ENCODE measurements at regions not wholly inside any gene's neighbourhood (a gene's known extent, or its start where the extent isn't known, plus 50 kb on each side); places are given as distances from the start of the nearest gene placed in this dataset.
"Not testable (repeated sequence)": the region's sequence is repeated elsewhere in the genome, so short reads cannot be mapped to it uniquely, and the experiment has no call there.

- Histone ChIP-seq H3K9ac (ENCODE audit: low read length) (no peak overlapping the region), H3K27me3 (replicated peaks; ENCODE audit: insufficient read depth, low read length) (no peaks in the 10 kb centered on the region), H3K4me2 (ENCODE audit: low read depth, low read length) (no peak overlapping the region), H3K79me2 (ENCODE audit: low read length) (no peaks in the 10 kb centered on the region), H3K36me3 (replicated peaks; ENCODE audit: insufficient read depth, low read length) (no peaks in the 10 kb centered on the region), H3F3A (ENCODE audit: insufficient read depth, low read length) (no peaks in the 10 kb centered on the region), H3K27ac (ENCODE audit: low read length) (no peak overlapping the region), H2AFZ (ENCODE audit: low read length) (no peak overlapping the region), H3K9me2 (replicated peaks; ENCODE audit: insufficient read depth, low read length) (no peaks in the 10 kb centered on the region), H3K4me1 (ENCODE audit: low read length) (no peaks in the 10 kb centered on the region), H4K20me1 (ENCODE audit: insufficient read depth, low read length) (no peaks in the 10 kb centered on the region), H3K4me3 (ENCODE audit: low read length) (no peak overlapping the region), H3K9me3 (replicated peaks; ENCODE audit: insufficient read depth, low read length) (no peaks in the 10 kb centered on the region)
- no peak for TF ChIP-seq CTCF (IDR thresholded peaks at IDR 0.05; ENCODE audit: low read length)
- TF ChIP-seq EZH2 (optimal IDR thresholded peaks at IDR 0.05; ENCODE audit: low read depth, low read length) = no peak
- DNase-seq = no peak
These were observed 103.1 kb downstream of the VGLL3 start for GRCh38 chr3:86887876-86888275.

GRCh38 chr3:86880066-86880465 is 110.9 kb downstream of the VGLL3 start:
- Histone ChIP-seq H2AFZ (ENCODE audit: low read length) (no peak overlapping the region), H3K4me2 (ENCODE audit: low read depth, low read length) (no peak overlapping the region), H3K9me2 (replicated peaks; ENCODE audit: insufficient read depth, low read length) (no peaks in the 10 kb centered on the region), H3K27ac (ENCODE audit: low read length) (no peak overlapping the region), H3K27me3 (replicated peaks; ENCODE audit: insufficient read depth, low read length) (no peaks in the 10 kb centered on the region), H3K9me3 (replicated peaks; ENCODE audit: insufficient read depth, low read length) (no peaks in the 10 kb centered on the region), H3F3A (ENCODE audit: insufficient read depth, low read length) (no peaks in the 10 kb centered on the region), H3K4me1 (ENCODE audit: low read length) (no peaks in the 10 kb centered on the region), H3K36me3 (replicated peaks; ENCODE audit: insufficient read depth, low read length) (no peaks in the 10 kb centered on the region), H3K4me3 (ENCODE audit: low read length) (no peak overlapping the region), H3K79me2 (ENCODE audit: low read length) (no peaks in the 10 kb centered on the region), H3K9ac (ENCODE audit: low read length) (no peak overlapping the region), H4K20me1 (ENCODE audit: insufficient read depth, low read length) (no peaks in the 10 kb centered on the region)
- TF ChIP-seq EZH2 (optimal IDR thresholded peaks at IDR 0.05; ENCODE audit: low read depth, low read length) = no peak
- DNase-seq = no peak

- not testable (repeated sequence) for H3K9me3 ChIP-seq (replicated peaks; ENCODE audit: insufficient read depth, low read length); H3K4me1 ChIP-seq (ENCODE audit: low read length); H3F3A ChIP-seq (ENCODE audit: insufficient read depth, low read length); DNase-seq; H3K9ac ChIP-seq (ENCODE audit: low read length); H4K20me1 ChIP-seq (ENCODE audit: insufficient read depth, low read length); H2AFZ ChIP-seq (ENCODE audit: low read length); H3K36me3 ChIP-seq (replicated peaks; ENCODE audit: insufficient read depth, low read length); H3K79me2 ChIP-seq (ENCODE audit: low read length); H3K9me2 ChIP-seq (replicated peaks; ENCODE audit: insufficient read depth, low read length); H3K4me2 ChIP-seq (ENCODE audit: low read depth, low read length); H3K4me3 ChIP-seq (ENCODE audit: low read length); H3K27me3 ChIP-seq (replicated peaks; ENCODE audit: insufficient read depth, low read length); H3K27ac ChIP-seq (ENCODE audit: low read length)
These were observed 114.3 kb downstream of the VGLL3 start for GRCh38 chr3:86876504-86877181.

- H2AFZ ChIP-seq (ENCODE audit: low read length); H3K36me3 ChIP-seq (replicated peaks; ENCODE audit: insufficient read depth, low read length); H4K20me1 ChIP-seq (ENCODE audit: insufficient read depth, low read length); H3K4me1 ChIP-seq (ENCODE audit: low read length); H3F3A ChIP-seq (ENCODE audit: insufficient read depth, low read length); DNase-seq; H3K4me2 ChIP-seq (ENCODE audit: low read depth, low read length); H3K79me2 ChIP-seq (ENCODE audit: low read length); H3K9me2 ChIP-seq (replicated peaks; ENCODE audit: insufficient read depth, low read length); H3K27me3 ChIP-seq (replicated peaks; ENCODE audit: insufficient read depth, low read length); H3K9me3 ChIP-seq (replicated peaks; ENCODE audit: insufficient read depth, low read length); H3K4me3 ChIP-seq (ENCODE audit: low read length); H3K9ac ChIP-seq (ENCODE audit: low read length); H3K27ac ChIP-seq (ENCODE audit: low read length): not testable (repeated sequence)
These were observed 116.2 kb downstream of the VGLL3 start for GRCh38 chr3:86874790-86875189.

GRCh38 chr3:86869566-86869965 is 121.4 kb downstream of the VGLL3 start:
- Histone ChIP-seq H3K27ac (ENCODE audit: low read length) (no peak overlapping the region), H4K20me1 (ENCODE audit: insufficient read depth, low read length) (no peaks in the 10 kb centered on the region), H2AFZ (ENCODE audit: low read length) (no peak overlapping the region), H3K79me2 (ENCODE audit: low read length) (no peaks in the 10 kb centered on the region), H3K4me3 (ENCODE audit: low read length) (no peak overlapping the region), H3K36me3 (replicated peaks; ENCODE audit: insufficient read depth, low read length) (no peaks in the 10 kb centered on the region), H3K9me2 (replicated peaks; ENCODE audit: insufficient read depth, low read length) (no peaks in the 10 kb centered on the region), H3F3A (ENCODE audit: insufficient read depth, low read length) (no peaks in the 10 kb centered on the region), H3K9me3 (replicated peaks; ENCODE audit: insufficient read depth, low read length) (no peaks in the 10 kb centered on the region), H3K4me2 (ENCODE audit: low read depth, low read length) (no peak overlapping the region), H3K9ac (ENCODE audit: low read length) (no peak overlapping the region), H3K27me3 (replicated peaks; ENCODE audit: insufficient read depth, low read length) (no peaks in the 10 kb centered on the region), H3K4me1 (ENCODE audit: low read length) (no peaks in the 10 kb centered on the region)
- DNase-seq = no peak
- TF ChIP-seq EZH2 (optimal IDR thresholded peaks at IDR 0.05; ENCODE audit: low read depth, low read length) (no peak), CTCF (IDR thresholded peaks at IDR 0.05; ENCODE audit: low read length) (no peak)
